VCaP (cell line): ENCODE measurements at regions not wholly inside any gene's neighbourhood (a gene's known extent, or its start where the extent isn't known, plus 50 kb on each side); places are given as distances from the start of the nearest gene placed in this dataset.

Source experiments
- H3K27ac ChIP-seq: fragments of 450-650 bp; 2 replicates; pipeline ENCODE4 v1.5.1; 2017
- CTCF ChIP-seq: fragments of 450-650 bp; conservative IDR thresholded peaks from 2 replicates; pipeline ENCODE4 v1.5.1; 2017; ENCODE audit warnings: mild to moderate bottlenecking, moderate library complexity

GRCh38 chr4:4755306-4755705, 104.2 kb upstream of the MSX1 start:
- TF ChIP-seq CTCF: no peak
- H3K27ac ChIP-seq: no peak overlapping the region

- H3K27ac ChIP-seq: peak overlapping the region; percentile 85; the same call in 1 of the 2 replicates
- no peak for TF ChIP-seq CTCF
These were observed 104.8 kb upstream of the MSX1 start for GRCh38 chr4:4754641-4755040.

- TF ChIP-seq CTCF: no peak
- H3K27ac ChIP-seq: peak overlapping the region; percentile 85
These were observed 105.8 kb upstream of the MSX1 start for GRCh38 chr4:4753643-4754042.

- TF ChIP-seq CTCF: peak; percentile 37
- H3K27ac ChIP-seq: peak overlapping the region; percentile 85
These were observed 106.7 kb upstream of the MSX1 start for GRCh38 chr4:4752576-4753401.

- TF ChIP-seq CTCF: no peak
- H3K27ac ChIP-seq: peak overlapping the region; percentile 85
These were observed 107.4 kb upstream of the MSX1 start for GRCh38 chr4:4752025-4752424.

GRCh38 chr4:4750187-4750586, 109.3 kb upstream of the MSX1 start:
- H3K27ac ChIP-seq: no peak overlapping the region
- TF ChIP-seq CTCF: no peak

GRCh38 chr4:4749137-4749536, 110.3 kb upstream of the MSX1 start:
- TF ChIP-seq CTCF: no peak
- no peak overlapping the region for H3K27ac ChIP-seq
